Brain microvascular endothelial cell (primary cell): ENCODE measurements at regions not wholly inside any gene's neighbourhood (a gene's known extent, or its start where the extent isn't known, plus 50 kb on each side); places are given as distances from the start of the nearest gene placed in this dataset.

Experiments
- DNase-seq: peaks from one replicate; pipeline ENCODE4 v3.0.0-alpha.2; 2020
- H3K27ac ChIP-seq: fragments of 250-450 bp; sonication (Bioruptor Pico); 2 replicates; pipeline ENCODE4 v1.5.1; 2020; ENCODE audit warnings: mild to moderate bottlenecking, moderate library complexity
- H3K27me3 ChIP-seq: fragments of 250-450 bp; sonication (Bioruptor Pico); replicated peaks from 2 replicates; pipeline ENCODE4 v1.5.1; 2020; ENCODE audit warnings: mild to moderate bottlenecking
- H3K36me3 ChIP-seq: fragments of 250-450 bp; sonication (Bioruptor Pico); replicated peaks from 2 replicates; pipeline ENCODE4 v1.5.1; 2020; ENCODE audit warnings: mild to moderate bottlenecking
- H3K4me3 ChIP-seq: 2 replicates; pipeline ENCODE4 v1.5.1; 2011; ENCODE audit warnings: low read depth, mild to moderate bottlenecking, control low read depth, low read length, moderate library complexity
- in situ Hi-C: cut with HindIII; loops from 2 replicates; pipeline ENCODE4 v1.10.0; 2017; ENCODE audit warnings: low sequenced_read_pairs, low pct_ligation_motif_present
- TF ChIP-seq, protein P1 (sequence below): IDR thresholded peaks from 2 replicates; pipeline ENCODE4 v1.5.1; 2011; ENCODE audit warnings: low read depth, mild to moderate bottlenecking, moderate library complexity, low read length, control low read depth, inconsistent platforms; ENCODE audit errors: missing control alignments

DNA sequence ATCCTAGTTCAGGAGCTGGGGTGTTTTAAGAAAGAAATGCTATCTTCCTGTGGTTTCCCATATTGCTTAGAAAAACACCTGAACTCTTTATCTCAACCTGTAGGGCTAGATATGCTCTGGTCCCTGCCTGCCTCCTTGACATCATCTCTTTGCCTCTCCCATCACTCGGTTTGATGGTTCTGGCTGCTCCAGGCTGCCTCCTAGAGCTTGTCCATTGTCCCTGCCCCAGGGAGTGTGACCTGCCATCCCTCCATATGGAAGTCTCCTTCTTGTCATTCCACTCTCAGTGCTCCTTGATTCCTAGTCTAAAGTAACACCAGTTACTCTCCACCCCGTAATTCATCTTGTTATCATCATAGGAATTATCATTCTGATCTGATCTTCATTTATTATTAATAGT lies 369.0 kb upstream of the EEF2KMT start:
- Histone ChIP-seq H3K36me3 (no peaks in the 10 kb centered on the region), H3K27ac (no peak overlapping the region), H3K4me3 (no peak overlapping the region), H3K27me3 (no peaks in the 10 kb centered on the region)
- TF ChIP-seq, protein P1, sequence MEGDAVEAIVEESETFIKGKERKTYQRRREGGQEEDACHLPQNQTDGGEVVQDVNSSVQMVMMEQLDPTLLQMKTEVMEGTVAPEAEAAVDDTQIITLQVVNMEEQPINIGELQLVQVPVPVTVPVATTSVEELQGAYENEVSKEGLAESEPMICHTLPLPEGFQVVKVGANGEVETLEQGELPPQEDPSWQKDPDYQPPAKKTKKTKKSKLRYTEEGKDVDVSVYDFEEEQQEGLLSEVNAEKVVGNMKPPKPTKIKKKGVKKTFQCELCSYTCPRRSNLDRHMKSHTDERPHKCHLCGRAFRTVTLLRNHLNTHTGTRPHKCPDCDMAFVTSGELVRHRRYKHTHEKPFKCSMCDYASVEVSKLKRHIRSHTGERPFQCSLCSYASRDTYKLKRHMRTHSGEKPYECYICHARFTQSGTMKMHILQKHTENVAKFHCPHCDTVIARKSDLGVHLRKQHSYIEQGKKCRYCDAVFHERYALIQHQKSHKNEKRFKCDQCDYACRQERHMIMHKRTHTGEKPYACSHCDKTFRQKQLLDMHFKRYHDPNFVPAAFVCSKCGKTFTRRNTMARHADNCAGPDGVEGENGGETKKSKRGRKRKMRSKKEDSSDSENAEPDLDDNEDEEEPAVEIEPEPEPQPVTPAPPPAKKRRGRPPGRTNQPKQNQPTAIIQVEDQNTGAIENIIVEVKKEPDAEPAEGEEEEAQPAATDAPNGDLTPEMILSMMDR, result no peak
- DNase-seq, result no peak
- in situ Hi-C loops, result no loop called here

GRCh38 chr16:5465714-5466113 lies 368.1 kb upstream of the EEF2KMT start:
- H3K4me3 ChIP-seq, result no peak overlapping the region
- TF ChIP-seq, protein P1, result no peak
- no peak for DNase-seq
- in situ Hi-C loops, result no loop called here
- no peaks in the 10 kb centered on the region for H3K36me3 ChIP-seq
- H3K27ac ChIP-seq, result no peak overlapping the region
- H3K27me3 ChIP-seq, result no peaks in the 10 kb centered on the region

GRCh38 chr16:5463820-5464219 lies 366.2 kb upstream of the EEF2KMT start:
- no peaks in the 10 kb centered on the region for H3K27me3 ChIP-seq
- in situ Hi-C loops, result no loop called here
- no peaks in the 10 kb centered on the region for H3K36me3 ChIP-seq
- H3K27ac ChIP-seq, result no peak overlapping the region
- no peak for DNase-seq
- H3K4me3 ChIP-seq, result no peak overlapping the region
- TF ChIP-seq, protein P1, result no peak

GRCh38 chr16:5461574-5461973 lies 364.0 kb upstream of the EEF2KMT start:
- Histone ChIP-seq H3K27ac (no peak overlapping the region), H3K36me3 (no peaks in the 10 kb centered on the region), H3K27me3 (no peaks in the 10 kb centered on the region), H3K4me3 (no peak overlapping the region)
- no peak for DNase-seq
- in situ Hi-C loops, result no loop called here
- TF ChIP-seq, protein P1, result no peak

GRCh38 chr16:5461141-5461540 lies 363.5 kb upstream of the EEF2KMT start:
- no peaks in the 10 kb centered on the region for H3K27me3 ChIP-seq
- H3K36me3 ChIP-seq, result no peaks in the 10 kb centered on the region
- TF ChIP-seq, protein P1, result no peak
- no peak for DNase-seq
- in situ Hi-C loops, result no loop called here
- no peak overlapping the region for H3K27ac ChIP-seq
- no peak overlapping the region for H3K4me3 ChIP-seq

- H3K27ac ChIP-seq, result no peak overlapping the region
- DNase-seq, result no peak
- H3K4me3 ChIP-seq, result no peak overlapping the region
- in situ Hi-C loops, result no loop called here
- H3K36me3 ChIP-seq, result no peaks in the 10 kb centered on the region
- TF ChIP-seq, protein P1, result no peak
- no peaks in the 10 kb centered on the region for H3K27me3 ChIP-seq
These were observed 363.1 kb upstream of the EEF2KMT start for GRCh38 chr16:5460701-5461100.
